Activated CD4-positive, alpha-beta memory T cell treated with anti-CD3 and anti-CD28 coated beads for 36 hours (primary cell): ENCODE measurements at regions not wholly inside any gene's neighbourhood (a gene's known extent, or its start where the extent isn't known, plus 50 kb on each side); places are given as distances from the start of the nearest gene placed in this dataset.
"Not testable (repeated sequence)": the region's sequence is repeated elsewhere in the genome, so short reads cannot be mapped to it uniquely, and the experiment has no call there.

ENCODE experiments used
- CTCF ChIA-PET: fragments of 350-600 bp; sonication (Branson Sonifier 250); formaldehyde crosslinking; loops from one replicate; lab custom pipeline; 2021; ENCODE audit warnings: antibody characterized with exemption, inconsistent platforms; lab: Charles Lee
- POLR2A ChIA-PET: fragments of 350-600 bp; sonication (Branson Sonifier 250); formaldehyde crosslinking; loops from one replicate; lab custom pipeline; 2021; ENCODE audit warnings: antibody characterized with exemption; lab: Charles Lee
- DNase-seq: peaks from one replicate; pipeline ENCODE4 v3.0.0-alpha.2; 2020
- H3K27ac Mint-ChIP-seq: one replicate; pipeline ENCODE4 v1.8.0; 2021; ENCODE audit warnings: mixed read lengths
- H3K27me3 Mint-ChIP-seq: one replicate; pipeline ENCODE4 v1.8.0; 2021; ENCODE audit warnings: mixed read lengths
- H3K36me3 Mint-ChIP-seq: one replicate; pipeline ENCODE4 v1.8.0; 2021; ENCODE audit warnings: mixed read lengths
- H3K4me1 Mint-ChIP-seq: one replicate; pipeline ENCODE4 v1.8.0; 2021; ENCODE audit warnings: low read depth, mixed read lengths
- H3K4me3 Mint-ChIP-seq: one replicate; pipeline ENCODE4 v1.8.0; 2021; ENCODE audit warnings: mild to moderate bottlenecking, mixed read lengths
- H3K9me3 Mint-ChIP-seq: one replicate; pipeline ENCODE4 v1.8.0; 2021; ENCODE audit warnings: mixed read lengths
- intact Hi-C: fragments of 100-400 bp; cut with micrococcal nuclease; formaldehyde crosslinking; loops from one replicate; pipeline ENCODE4 v1.15.1; 2023

DNA sequence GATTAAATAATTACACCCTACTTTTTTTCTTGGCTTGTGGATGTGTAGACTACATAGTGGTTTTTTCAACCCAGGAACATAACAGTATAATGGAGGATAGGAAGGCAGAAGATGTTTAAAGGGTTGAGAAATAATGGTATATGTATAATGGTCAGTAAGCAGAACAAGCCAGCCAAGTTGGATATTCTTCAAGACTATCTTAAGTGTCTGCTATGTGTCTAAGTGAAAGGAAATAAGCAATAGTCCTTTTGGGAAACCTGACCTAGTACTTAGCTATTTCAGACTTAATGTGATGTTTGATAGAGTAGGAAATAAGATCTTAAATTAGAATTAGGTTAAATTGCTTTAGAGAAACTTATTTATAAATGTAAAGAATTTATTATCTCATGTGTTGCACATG is 85.7 kb downstream of the PTPDC1 start:
- Mint-ChIP-seq H3K4me1 (peaks cover 70% of the 10 kb centered on the region), H3K9me3 (no peaks in the 10 kb centered on the region), H3K4me3 (no peak overlapping the region), H3K36me3 (peaks cover 28% of the 10 kb centered on the region), H3K27me3 (no peaks in the 10 kb centered on the region), H3K27ac (no peak overlapping the region)
- ChIA-PET POLR2A (no interaction called here), CTCF (interaction anchor here (3.7 kb wide), 1 partner anchor 44 kb away, joined by 17 read pairs; no protein-coding TSS in a partner anchor)
- intact Hi-C loops, result loop anchor here (5.0 to 10.0 kb wide), 4 partner anchors 42 to 1335 kb away; partner anchors contain the start of genes FAM120A and FAM120AOS
- DNase-seq, result no peak

DNA sequence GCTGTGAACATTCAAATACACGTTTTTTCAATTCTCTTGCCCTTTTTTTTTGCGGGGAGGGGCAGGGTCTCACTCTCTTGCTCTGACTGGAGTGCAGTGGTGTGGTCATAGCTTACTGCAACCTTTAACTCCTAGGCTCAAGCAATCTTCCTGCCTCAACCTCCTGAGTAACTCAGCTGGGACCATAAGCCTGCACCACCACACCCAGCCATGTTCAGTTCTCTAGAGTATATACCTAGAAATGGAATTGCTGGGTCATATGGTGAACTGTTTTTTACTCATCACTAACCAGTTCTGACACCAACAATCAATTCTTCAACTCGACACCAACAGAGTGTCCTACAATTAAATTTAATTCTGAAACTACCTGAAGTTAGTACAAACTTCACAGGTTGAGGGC is 85.5 kb upstream of the ZNF169 start:
- Mint-ChIP-seq H3K4me3 (peak overlapping the region; percentile 49), H3K36me3 (peaks cover 39% of the 10 kb centered on the region), H3K27me3 (no peaks in the 10 kb centered on the region), H3K9me3 (no peaks in the 10 kb centered on the region), H3K4me1 (peaks cover 84% of the 10 kb centered on the region), H3K27ac (peak overlapping the region; percentile 89)
- ChIA-PET POLR2A (interaction anchor here (0.9 kb wide), 1 partner anchor 10 kb away, joined by 4 read pairs; no protein-coding TSS in a partner anchor), CTCF (interaction anchor here (1.1 to 3.7 kb wide), 2 partner anchors 40 to 108 kb away, joined by 3 to 17 read pairs; no protein-coding TSS in a partner anchor)
- peak; percentile 74 for DNase-seq
- intact Hi-C loops, result loop anchor here (1.0 kb wide), 1 partner anchor 7 kb away; no protein-coding TSS in a partner anchor

DNA sequence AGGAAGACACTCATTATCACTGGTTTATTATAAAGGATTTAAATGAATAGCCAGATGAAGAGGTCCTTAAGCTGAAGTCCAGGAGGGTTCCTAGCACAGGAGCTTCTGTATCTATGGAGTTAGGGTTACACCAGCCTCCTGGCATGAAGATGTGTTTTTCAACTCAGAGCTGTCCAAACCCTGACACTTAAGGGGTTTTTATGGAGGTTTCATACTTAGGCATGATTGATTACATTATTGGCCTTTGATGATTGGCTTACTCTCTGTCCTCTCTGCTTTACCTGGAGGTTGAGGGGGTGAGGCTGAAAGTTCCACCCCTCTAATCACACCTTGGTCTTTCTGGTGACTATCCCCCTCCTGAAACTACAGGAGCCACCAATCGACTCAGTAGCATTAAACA is 84.9 kb upstream of the ZNF169 start:
- no peak overlapping the region for H3K4me3 Mint-ChIP-seq
- DNase-seq, result no peak
- intact Hi-C loops, result loop anchor here (1.0 kb wide), 1 partner anchor 8 kb away; no protein-coding TSS in a partner anchor
- ChIA-PET CTCF (no interaction called here), POLR2A (interaction anchor here (0.7 to 0.9 kb wide), 2 partner anchors 8 to 9 kb away, joined by 3 to 4 read pairs; no protein-coding TSS in a partner anchor)
- peak overlapping the region; percentile 89 for H3K27ac Mint-ChIP-seq
- peaks cover 38% of the 10 kb centered on the region for H3K36me3 Mint-ChIP-seq
- H3K27me3 Mint-ChIP-seq, result no peaks in the 10 kb centered on the region
- H3K9me3 Mint-ChIP-seq, result no peaks in the 10 kb centered on the region
- H3K4me1 Mint-ChIP-seq, result peaks cover 87% of the 10 kb centered on the region

DNA sequence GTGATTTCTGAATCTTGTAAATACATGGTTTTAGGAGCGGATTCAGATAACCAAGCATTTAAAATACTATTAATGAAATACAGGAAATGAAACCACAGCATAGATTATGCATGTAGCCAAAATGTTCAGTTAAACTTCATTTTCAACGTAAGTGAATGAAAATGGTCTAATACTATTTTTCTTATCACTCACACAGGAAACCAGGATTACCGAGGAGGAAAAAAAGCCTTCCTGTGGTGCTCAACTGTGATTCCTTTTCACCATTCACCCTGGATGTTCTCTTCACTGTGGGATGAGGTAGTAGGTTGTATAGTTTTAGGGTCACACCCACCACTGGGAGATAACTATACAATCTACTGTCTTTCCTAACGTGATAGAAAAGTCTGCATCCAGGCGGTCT is 83.4 kb upstream of the ZNF169 start:
- Mint-ChIP-seq H3K36me3 (peaks cover 47% of the 10 kb centered on the region), H3K4me1 (peaks cover 86% of the 10 kb centered on the region), H3K27ac (peak overlapping the region; percentile 67), H3K4me3 (no peak overlapping the region), H3K9me3 (no peaks in the 10 kb centered on the region), H3K27me3 (no peaks in the 10 kb centered on the region)
- no peak for DNase-seq
- CTCF ChIA-PET, result no interaction called here
- intact Hi-C loops, result no loop called here
- POLR2A ChIA-PET, result no interaction called here

DNA sequence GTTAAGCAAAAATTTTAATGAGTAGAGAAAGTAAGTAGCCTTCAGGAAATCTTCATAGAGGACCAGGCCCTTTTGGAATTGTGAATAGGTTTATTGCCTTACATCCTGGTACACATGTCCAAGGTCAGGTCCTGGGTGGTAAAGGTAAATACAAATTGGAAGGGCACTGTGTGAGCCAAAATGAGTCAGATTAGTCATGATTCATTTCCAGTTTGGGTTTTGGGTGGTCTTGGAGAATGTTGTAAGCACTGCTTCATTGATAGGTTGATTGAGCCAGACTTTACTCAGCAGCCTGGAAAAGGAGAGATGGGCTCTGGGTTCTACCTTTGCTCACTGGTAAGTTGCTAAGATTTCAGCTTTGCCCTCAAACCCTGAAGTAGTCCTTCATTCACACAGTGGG is 82.5 kb upstream of the ZNF169 start:
- peak overlapping the region; percentile 65 for H3K27ac Mint-ChIP-seq
- no peak overlapping the region for H3K4me3 Mint-ChIP-seq
- DNase-seq, result no peak
- intact Hi-C loops, result no loop called here
- CTCF ChIA-PET, result no interaction called here
- no peaks in the 10 kb centered on the region for H3K27me3 Mint-ChIP-seq
- H3K36me3 Mint-ChIP-seq, result peaks cover 50% of the 10 kb centered on the region
- POLR2A ChIA-PET, result no interaction called here
- H3K4me1 Mint-ChIP-seq, result peaks cover 87% of the 10 kb centered on the region
- no peaks in the 10 kb centered on the region for H3K9me3 Mint-ChIP-seq

DNA sequence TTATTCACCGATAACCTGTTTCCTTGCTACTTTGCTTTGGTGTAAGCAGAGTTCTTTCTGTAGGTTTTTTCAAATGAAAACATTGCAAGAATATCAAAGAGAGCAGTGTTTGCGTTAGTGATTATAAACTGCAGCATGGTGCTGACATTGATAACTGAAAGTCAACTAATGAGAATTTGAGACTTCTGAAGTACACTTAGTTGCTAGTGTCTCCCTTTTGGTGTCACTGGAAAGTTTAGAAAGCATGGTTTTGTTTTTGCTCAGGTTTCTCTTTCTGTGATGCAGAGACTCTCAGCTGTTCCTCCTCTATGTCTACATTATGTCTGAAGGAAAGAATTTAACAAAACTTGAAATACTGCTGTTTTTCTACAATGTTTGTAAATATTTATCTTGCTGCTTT is 80.2 kb upstream of the ZNF169 start:
- no peaks in the 10 kb centered on the region for H3K27me3 Mint-ChIP-seq
- peak overlapping the region; percentile 86 for H3K27ac Mint-ChIP-seq
- H3K4me1 Mint-ChIP-seq, result peaks cover 79% of the 10 kb centered on the region
- POLR2A ChIA-PET, result no interaction called here
- no peaks in the 10 kb centered on the region for H3K9me3 Mint-ChIP-seq
- peaks cover 57% of the 10 kb centered on the region for H3K36me3 Mint-ChIP-seq
- H3K4me3 Mint-ChIP-seq, result no peak overlapping the region
- intact Hi-C loops, result no loop called here
- CTCF ChIA-PET, result interaction anchor here (1.0 to 1.6 kb wide), 2 partner anchors 34 to 35 kb away, joined by 3 read pairs; no protein-coding TSS in a partner anchor
- DNase-seq, result no peak

DNA sequence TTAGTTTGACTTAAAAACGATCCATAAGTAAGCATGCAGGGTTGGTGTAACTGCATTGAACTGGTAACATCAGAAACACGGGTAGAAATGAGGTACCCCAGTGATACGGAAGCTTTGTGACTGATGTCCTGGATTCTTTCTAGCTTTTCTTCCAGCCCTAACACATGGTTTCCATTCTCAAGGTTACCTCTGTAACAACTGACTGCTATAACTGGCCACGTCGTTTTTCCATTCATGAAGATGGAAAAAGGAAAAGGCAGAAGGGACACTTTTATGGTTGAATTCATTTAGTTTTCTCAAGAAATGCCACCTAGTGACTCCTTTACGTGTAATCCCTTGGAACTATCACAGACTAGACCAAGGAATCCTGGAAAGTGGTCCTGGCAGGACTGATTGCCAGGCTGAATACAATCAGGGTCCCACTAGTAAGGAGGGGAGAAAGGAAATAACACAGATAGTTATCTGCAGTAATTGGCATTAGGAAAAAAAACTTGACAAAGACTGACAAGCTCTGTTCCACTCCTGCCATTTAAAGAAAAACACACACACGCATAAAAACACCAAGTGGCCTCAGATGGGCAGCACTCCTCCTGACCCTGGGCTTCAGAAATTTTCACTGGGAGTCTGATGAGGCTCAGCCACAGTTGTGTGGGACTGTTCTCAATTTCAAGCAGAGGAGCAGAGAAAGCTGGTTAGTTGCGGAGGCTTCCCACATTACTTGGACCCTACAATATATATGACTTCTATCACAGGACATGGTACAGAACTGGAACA is 77.5 kb upstream of the ZNF169 start:
- DNase-seq, result no peak
- H3K4me3 Mint-ChIP-seq, result no peak overlapping the region
- ChIA-PET CTCF (interaction anchor here (0.9 kb wide), 1 partner anchor 31 kb away, joined by 3 read pairs; no protein-coding TSS in a partner anchor), POLR2A (interaction anchor here (1.2 kb wide), 1 partner anchor 15 kb away, joined by 3 read pairs; no protein-coding TSS in a partner anchor)
- intact Hi-C loops, result no loop called here
- H3K9me3 Mint-ChIP-seq, result no peaks in the 10 kb centered on the region
- H3K27ac Mint-ChIP-seq, result peak overlapping the region; percentile 43
- H3K4me1 Mint-ChIP-seq, result peaks cover 55% of the 10 kb centered on the region
- H3K27me3 Mint-ChIP-seq, result no peaks in the 10 kb centered on the region
- H3K36me3 Mint-ChIP-seq, result peaks cover 43% of the 10 kb centered on the region

DNA sequence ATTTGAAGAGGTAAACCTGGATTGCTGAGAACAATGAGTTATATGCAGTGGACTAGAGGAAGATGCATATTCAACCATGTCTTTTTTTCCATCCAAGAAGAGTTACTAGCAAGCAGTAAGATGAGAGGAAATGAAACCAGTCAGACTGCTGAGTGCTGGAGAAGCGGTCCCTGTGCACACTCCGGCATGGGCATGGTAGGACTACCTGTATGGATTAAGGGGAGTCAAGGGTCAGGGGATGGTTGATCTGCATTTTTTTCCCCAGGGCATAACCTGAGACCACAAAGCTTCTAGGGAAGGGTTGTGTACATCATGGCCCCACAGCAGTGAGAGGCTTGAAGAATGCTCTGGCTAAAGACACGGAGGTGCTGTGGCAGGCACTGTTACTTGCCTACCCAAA is 76.6 kb upstream of the ZNF169 start:
- Mint-ChIP-seq H3K27ac (peak overlapping the region; percentile 42), H3K4me1 (peaks cover 46% of the 10 kb centered on the region), H3K9me3 (no peaks in the 10 kb centered on the region), H3K27me3 (no peaks in the 10 kb centered on the region), H3K4me3 (no peak overlapping the region), H3K36me3 (peaks cover 39% of the 10 kb centered on the region)
- POLR2A ChIA-PET, result interaction anchor here (1.2 kb wide), 1 partner anchor 16 kb away, joined by 3 read pairs; no protein-coding TSS in a partner anchor
- no peak for DNase-seq
- CTCF ChIA-PET, result interaction anchor here (0.8 kb wide), 1 partner anchor 118 kb away, joined by 4 read pairs; no protein-coding TSS in a partner anchor
- intact Hi-C loops, result no loop called here

DNA sequence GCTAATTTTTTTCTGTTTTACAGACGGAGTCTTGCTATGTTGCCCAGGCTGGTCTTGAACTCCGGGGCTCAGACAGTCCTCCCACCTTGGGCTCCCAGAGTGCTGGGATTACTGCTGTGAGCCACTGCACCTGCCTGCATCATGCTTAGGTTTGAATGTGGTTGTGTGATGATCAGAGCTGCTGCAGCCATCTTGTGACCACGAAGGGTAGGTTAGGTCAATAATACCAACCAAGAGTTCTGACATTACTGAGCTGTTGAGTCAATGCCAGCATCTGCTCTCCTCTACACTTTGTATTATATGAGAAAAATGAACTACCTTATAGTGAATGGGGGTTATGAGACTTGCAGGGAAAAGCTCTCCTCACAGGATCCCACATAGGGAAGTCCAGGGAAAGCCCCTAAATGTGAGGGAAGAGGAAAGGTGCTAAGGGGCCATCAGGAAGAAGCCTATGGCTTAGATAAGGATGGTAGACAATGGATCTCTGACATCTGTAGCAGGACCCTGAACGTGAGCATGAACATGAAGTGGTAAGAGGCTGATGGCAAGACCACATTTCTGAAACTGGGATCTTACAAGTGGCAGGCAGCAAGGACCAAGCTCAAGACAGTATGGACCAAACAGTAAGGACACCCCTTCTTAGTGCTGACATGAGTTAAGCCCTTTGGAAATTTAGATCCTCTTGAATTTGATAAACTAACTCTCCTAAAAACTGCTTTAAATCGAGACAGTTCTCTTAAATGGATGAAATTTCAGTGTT is 75.7 kb upstream of the ZNF169 start:
- CTCF ChIA-PET, result interaction anchor here (0.8 kb wide), 2 partner anchors 29 to 119 kb away, joined by 3 to 4 read pairs; no protein-coding TSS in a partner anchor
- POLR2A ChIA-PET, result interaction anchor here (0.6 to 1.3 kb wide), 2 partner anchors 10 to 11 kb away, joined by 3 to 4 read pairs; no protein-coding TSS in a partner anchor
- H3K27me3 Mint-ChIP-seq, result no peaks in the 10 kb centered on the region
- peak; percentile 36 for DNase-seq
- H3K27ac Mint-ChIP-seq, result peak overlapping the region; percentile 58
- peaks cover 43% of the 10 kb centered on the region for H3K36me3 Mint-ChIP-seq
- peaks cover 39% of the 10 kb centered on the region for H3K4me1 Mint-ChIP-seq
- intact Hi-C loops, result no loop called here
- no peak overlapping the region for H3K4me3 Mint-ChIP-seq
- H3K9me3 Mint-ChIP-seq, result peaks cover 2% of the 10 kb centered on the region

DNA sequence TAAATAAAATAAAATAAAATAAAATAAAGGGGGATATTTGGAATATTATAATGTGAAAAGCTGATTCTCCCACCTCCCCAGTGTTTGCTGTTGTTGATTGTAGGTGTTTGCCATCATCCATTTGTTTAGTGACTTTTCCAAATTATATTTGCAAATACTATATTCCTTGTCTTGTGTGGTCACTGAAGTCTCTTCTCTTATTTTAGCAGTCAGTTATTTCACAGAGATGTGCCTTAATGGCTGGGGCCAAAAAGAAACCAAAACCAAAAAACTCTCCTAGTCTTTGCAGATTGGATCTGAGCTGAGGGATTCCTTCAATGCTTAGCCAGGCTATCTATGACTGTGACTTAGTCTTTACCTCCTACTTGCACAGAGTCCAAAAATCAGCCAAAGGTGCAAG is 70.9 kb upstream of the ZNF169 start:
- CTCF ChIA-PET, result interaction anchor here (1.2 kb wide), 1 partner anchor 25 kb away, joined by 3 read pairs; no protein-coding TSS in a partner anchor

DNA sequence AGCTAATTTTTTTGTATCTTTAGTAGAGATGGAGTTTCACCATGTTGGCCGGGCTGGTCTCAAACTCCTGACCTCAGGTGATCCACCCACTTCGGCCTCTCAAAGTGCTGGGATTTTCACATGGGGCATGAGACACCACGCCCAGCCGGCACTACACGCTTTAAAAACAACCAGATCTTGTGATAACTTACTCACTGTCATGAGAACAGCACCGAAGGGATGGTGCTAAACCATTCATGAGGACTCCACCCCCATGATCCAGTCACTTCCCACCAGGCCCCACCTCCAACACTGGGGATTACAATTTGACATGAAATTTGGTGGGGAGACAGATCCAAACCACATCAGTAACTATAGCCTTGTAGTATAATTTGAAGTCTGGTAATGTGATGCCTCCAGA is 67.4 kb upstream of the ZNF169 start:
- Mint-ChIP-seq H3K9me3 (peaks cover 36% of the 10 kb centered on the region), H3K36me3 (peaks cover 51% of the 10 kb centered on the region)
- CTCF ChIA-PET, DNase-seq, H3K4me1 Mint-ChIP-seq, H3K27ac Mint-ChIP-seq, POLR2A ChIA-PET, H3K27me3 Mint-ChIP-seq, intact Hi-C loops, H3K4me3 Mint-ChIP-seq: not testable (repeated sequence)

More for the DNA sequence above, 70.9 kb upstream of the ZNF169 start:
- Mint-ChIP-seq H3K4me1 (peaks cover 4% of the 10 kb centered on the region), H3K9me3 (peaks cover 11% of the 10 kb centered on the region), H3K36me3 (peaks cover 32% of the 10 kb centered on the region), H3K27me3 (no peaks in the 10 kb centered on the region), H3K27ac (no peak overlapping the region), H3K4me3 (no peak overlapping the region)
- intact Hi-C loops, result no loop called here
- POLR2A ChIA-PET, result no interaction called here
- DNase-seq, result no peak
